Upper lobe of left lung (tissue), 6 donors: ENCODE measurements at regions not wholly inside any gene's neighbourhood (a gene's known extent, or its start where the extent isn't known, plus 50 kb on each side); places are given as distances from the start of the nearest gene placed in this dataset.

Source experiments
- ATAC-seq, 2 donors: fragments of 200-7000 bp; cut with Tn5 transposase; one replicate each; pipeline ENCODE4 v1.9.1; 2022; ENCODE audit warnings: mild to moderate bottlenecking in 2 of 2, moderate library complexity in 2 of 2; ENCODE audit not compliant: low FRiP score in 2 of 2
- DNase-seq, 2 donors: peaks; one replicate each; pipeline ENCODE4 v3.0.0-alpha.2; 2019 to 2020
- H3K27ac ChIP-seq, 4 donors: fragments of 200-600 bp; sonication (generic); one replicate each; pipeline ENCODE4 v1.5.1; 2016 to 2019
- H3K27me3 ChIP-seq, 4 donors: fragments of 200-600 bp; sonication (generic); one replicate each; pipeline ENCODE4 v1.5.1; 2017 to 2019
- H3K36me3 ChIP-seq, 4 donors: fragments of 200-600 bp; sonication (generic); one replicate each; pipeline ENCODE4 v1.5.1; 2016 to 2019
- H3K4me1 ChIP-seq, 4 donors: fragments of 200-600 bp; sonication (generic); one replicate each; pipeline ENCODE4 v1.5.1; 2018 to 2019
- H3K4me3 ChIP-seq, 4 donors: fragments of 200-600 bp; sonication (generic); one replicate each; pipeline ENCODE4 v1.5.1; 2017 to 2019; ENCODE audit warnings: mild to moderate bottlenecking in 2 of 4, moderate library complexity in 1 of 4
- H3K9me3 ChIP-seq, 4 donors: fragments of 200-600 bp; sonication (generic); one replicate each; pipeline ENCODE4 v1.5.1; 2018 to 2019
- EP300 ChIP-seq, 4 donors: sonication (generic); formaldehyde crosslinking; IDR thresholded peaks; one replicate each; pipeline ENCODE4 v1.5.1; 2017; ENCODE audit warnings: antibody characterized with exemption in 4 of 4, control low read depth in 2 of 4
- POLR2A ChIP-seq, 4 donors: fragments of 450-650 bp; IDR thresholded peaks; one replicate each; pipeline ENCODE4 v1.5.1; 2016 to 2017; ENCODE audit warnings: antibody characterized with exemption in 4 of 4, mild to moderate bottlenecking in 2 of 4
- POLR2AphosphoS5 ChIP-seq, 2 donors: sonication (generic); formaldehyde crosslinking; IDR thresholded peaks; one replicate each; pipeline ENCODE4 v1.5.1; 2017; ENCODE audit warnings: antibody characterized with exemption in 2 of 2
- WGBS, 2 donors: methylation state at CpG; one replicate each; pipeline ENCODE4 v1.1.5; 2017 to 2018; 5-methylcytosine and 5-hydroxymethylcytosine counted together
- TF ChIP-seq, protein P1 (sequence below), 6 experiments: fragments of 450-650 bp in 4 of 6; fragments of 200-600 bp in 2 of 6; sonication (generic) in 2 of 6; IDR thresholded peaks; one replicate each; pipeline ENCODE4 v1.5.1; 2016 to 2019; ENCODE audit warnings: antibody characterized with exemption in 6 of 6
- donor health status: DM: no; HTN: no; CAD: no; lungs with moderate emphysema.
- donor health status: DM: no; HTN: yes; CAD: no; lungs with severe emphysema.

DNA sequence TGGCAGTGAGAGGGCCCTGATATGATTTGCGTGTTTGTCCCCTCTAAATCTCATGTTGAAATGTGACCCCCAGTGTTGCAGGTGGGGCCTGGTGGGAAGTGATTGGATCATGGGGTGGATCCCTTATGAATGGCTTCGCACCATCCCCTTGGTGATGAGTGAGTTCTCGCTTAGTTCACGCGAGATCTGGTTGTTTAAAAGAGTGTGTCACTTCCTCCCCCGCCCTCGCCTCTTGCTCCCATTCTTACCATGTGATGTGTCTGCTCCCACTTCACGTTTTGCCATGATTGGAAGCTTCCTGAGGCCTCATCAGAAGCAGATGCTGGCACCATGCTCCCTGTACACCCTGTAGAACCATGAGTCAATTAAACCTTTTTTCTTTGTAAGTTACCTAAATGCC, 319.9 kb upstream of the ID2 start:
- DNase-seq (no peak), ATAC-seq (no peak)
- TF ChIP-seq POLR2A (IDR thresholded peaks at IDR 0.05), result no peak
- TF ChIP-seq, protein P1, sequence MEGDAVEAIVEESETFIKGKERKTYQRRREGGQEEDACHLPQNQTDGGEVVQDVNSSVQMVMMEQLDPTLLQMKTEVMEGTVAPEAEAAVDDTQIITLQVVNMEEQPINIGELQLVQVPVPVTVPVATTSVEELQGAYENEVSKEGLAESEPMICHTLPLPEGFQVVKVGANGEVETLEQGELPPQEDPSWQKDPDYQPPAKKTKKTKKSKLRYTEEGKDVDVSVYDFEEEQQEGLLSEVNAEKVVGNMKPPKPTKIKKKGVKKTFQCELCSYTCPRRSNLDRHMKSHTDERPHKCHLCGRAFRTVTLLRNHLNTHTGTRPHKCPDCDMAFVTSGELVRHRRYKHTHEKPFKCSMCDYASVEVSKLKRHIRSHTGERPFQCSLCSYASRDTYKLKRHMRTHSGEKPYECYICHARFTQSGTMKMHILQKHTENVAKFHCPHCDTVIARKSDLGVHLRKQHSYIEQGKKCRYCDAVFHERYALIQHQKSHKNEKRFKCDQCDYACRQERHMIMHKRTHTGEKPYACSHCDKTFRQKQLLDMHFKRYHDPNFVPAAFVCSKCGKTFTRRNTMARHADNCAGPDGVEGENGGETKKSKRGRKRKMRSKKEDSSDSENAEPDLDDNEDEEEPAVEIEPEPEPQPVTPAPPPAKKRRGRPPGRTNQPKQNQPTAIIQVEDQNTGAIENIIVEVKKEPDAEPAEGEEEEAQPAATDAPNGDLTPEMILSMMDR (IDR thresholded peaks at IDR 0.05), result no peak
- TF ChIP-seq EP300 (IDR thresholded peaks at IDR 0.05), result no peak
- Histone ChIP-seq H3K27me3 (no peaks in the 10 kb centered on the region), H3K36me3 (no peaks in the 10 kb centered on the region), H3K27ac (no peak overlapping the region), H3K4me1 (no peaks in the 10 kb centered on the region), H3K9me3 (no peaks in the 10 kb centered on the region), H3K4me3 (no peak overlapping the region)
- WGBS, 2 donors, result 77 to 95% methylated on average over 8 of the region's 8 CpGs

DNA sequence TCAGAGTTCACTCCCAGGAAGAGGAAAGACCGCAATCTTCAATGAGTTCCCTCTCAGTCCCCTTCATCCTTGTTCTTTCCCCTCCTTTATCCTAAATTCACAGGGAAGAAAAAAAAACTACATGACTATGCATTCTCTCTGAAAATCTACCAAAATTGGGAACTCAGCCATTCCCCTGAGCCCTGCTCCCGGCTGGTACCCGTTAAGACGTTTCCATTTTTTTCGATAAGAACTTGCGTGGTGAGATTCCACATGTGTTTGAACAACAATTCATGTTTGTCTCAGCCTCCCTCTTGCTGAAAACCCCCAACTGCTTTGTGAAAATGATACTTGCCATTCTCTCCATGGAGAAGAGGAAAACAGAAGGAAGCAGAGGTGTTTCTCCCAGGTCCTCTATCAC, 318.7 kb upstream of the ID2 start:
- no peaks in the 10 kb centered on the region for H3K4me1 ChIP-seq
- DNase-seq, result no peak
- no peak for TF ChIP-seq POLR2AphosphoS5 (IDR thresholded peaks at IDR 0.05)
- TF ChIP-seq, protein P1 (IDR thresholded peaks at IDR 0.05), result no peak
- TF ChIP-seq EP300 (IDR thresholded peaks at IDR 0.05), result no peak
- TF ChIP-seq POLR2A (IDR thresholded peaks at IDR 0.05), result no peak

DNA sequence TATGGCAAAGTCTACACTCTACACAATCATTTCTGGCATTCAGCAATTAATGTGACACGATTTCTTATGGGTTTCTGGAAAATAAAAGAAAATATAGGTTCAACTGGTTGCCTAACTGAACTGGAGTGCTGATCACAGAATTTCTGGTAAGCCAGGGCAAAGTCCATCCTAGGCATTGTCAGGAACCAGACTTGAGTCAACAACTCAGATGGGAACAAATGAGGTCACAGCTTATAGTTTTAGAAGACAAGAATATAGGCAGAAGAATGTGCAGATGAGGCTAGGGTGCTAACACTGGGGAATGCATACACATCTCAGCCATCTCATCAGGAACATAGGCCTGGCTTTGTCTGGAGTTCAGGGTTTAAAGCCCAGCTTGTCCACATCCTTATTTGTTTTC, 317.2 kb upstream of the ID2 start:
- Histone ChIP-seq H3K27me3 (no peaks in the 10 kb centered on the region), H3K36me3 (no peaks in the 10 kb centered on the region), H3K4me3 (no peak overlapping the region), H3K4me1 (no peaks in the 10 kb centered on the region), H3K9me3 (no peaks in the 10 kb centered on the region), H3K27ac (no peak overlapping the region)
- ATAC-seq (no peak), DNase-seq (no peak)
- TF ChIP-seq POLR2AphosphoS5 (IDR thresholded peaks at IDR 0.05) (no peak), EP300 (IDR thresholded peaks at IDR 0.05) (no peak), POLR2A (IDR thresholded peaks at IDR 0.05) (no peak)
- TF ChIP-seq, protein P1 (IDR thresholded peaks at IDR 0.05), result no peak
- 86 to 94% methylated on average over 1 of the region's 1 CpG for WGBS, 2 donors

More for the DNA sequence above, 318.7 kb upstream of the ID2 start:
- no peak overlapping the region for H3K4me3 ChIP-seq
- ATAC-seq, result no peak
- H3K9me3 ChIP-seq, result no peaks in the 10 kb centered on the region
- H3K27ac ChIP-seq, result no peak overlapping the region
- 59 to 73% methylated on average over 6 of the region's 6 CpGs for WGBS, 2 donors
- no peaks in the 10 kb centered on the region for H3K27me3 ChIP-seq
- no peaks in the 10 kb centered on the region for H3K36me3 ChIP-seq

DNA sequence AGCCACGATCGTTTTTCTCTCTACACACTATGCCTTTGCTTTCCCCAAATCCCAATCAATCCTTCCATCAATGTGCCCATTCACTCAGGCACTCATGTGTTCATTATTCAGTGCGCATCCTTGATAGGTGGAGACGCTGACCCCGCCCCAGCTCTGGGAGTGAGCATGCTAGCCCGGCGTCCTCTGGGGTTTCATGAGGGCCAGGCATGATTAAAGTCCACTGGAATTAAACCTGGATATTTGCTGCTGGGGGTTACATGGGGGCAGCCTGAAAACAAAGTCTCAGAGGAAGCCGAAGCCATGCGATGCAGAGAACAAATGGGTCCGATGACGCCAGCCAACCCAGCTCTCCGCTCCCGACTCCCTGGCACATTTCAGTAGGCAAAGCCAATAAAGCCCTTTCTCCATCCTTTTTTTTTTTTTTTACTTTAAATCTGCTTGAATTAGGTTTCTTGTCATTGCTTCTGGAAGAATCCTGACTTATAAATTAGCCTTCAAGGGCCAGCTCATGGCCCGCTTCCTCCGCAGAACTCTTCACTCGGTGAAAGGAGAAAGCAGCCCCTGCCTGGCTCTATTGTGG, 316.4 kb upstream of the ID2 start:
- Histone ChIP-seq H3K4me1 (no peaks in the 10 kb centered on the region), H3K9me3 (no peaks in the 10 kb centered on the region), H3K36me3 (no peaks in the 10 kb centered on the region), H3K27ac (no peak overlapping the region), H3K27me3 (no peaks in the 10 kb centered on the region), H3K4me3 (no peak overlapping the region)
- WGBS, 2 donors, result 97 to 100% methylated on average over 16 of the region's 16 CpGs
- ATAC-seq (no peak), DNase-seq (peak in 1 of 2 donors; percentile 15)
- TF ChIP-seq, protein P1 (IDR thresholded peaks at IDR 0.05), result no peak
- no peak for TF ChIP-seq EP300 (IDR thresholded peaks at IDR 0.05)
- no peak for TF ChIP-seq POLR2A (IDR thresholded peaks at IDR 0.05)

DNA sequence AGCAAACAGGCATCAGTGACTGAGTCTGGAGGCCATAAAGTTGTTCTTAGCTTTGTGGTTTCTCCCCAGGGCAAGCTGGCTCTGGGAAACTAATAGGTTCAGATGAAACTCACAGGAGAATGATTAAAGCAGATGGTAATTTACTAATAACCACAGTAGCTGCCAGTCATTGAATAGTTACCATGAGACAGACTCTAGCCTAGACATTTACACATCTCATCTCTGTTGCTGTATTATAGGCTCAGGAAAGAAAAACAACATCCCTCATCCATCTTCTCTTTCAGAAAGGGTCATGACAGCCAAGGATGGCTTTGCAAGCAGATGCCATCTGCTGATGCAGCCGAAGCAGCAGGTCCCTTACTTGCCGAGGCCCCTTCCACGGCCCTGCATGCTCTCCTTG, 314.0 kb upstream of the ID2 start:
- DNase-seq, result no peak
- no peaks in the 10 kb centered on the region for H3K9me3 ChIP-seq
- no peak for ATAC-seq
- H3K36me3 ChIP-seq, result no peaks in the 10 kb centered on the region
- no peak overlapping the region for H3K4me3 ChIP-seq
- H3K27ac ChIP-seq, result no peak overlapping the region
- H3K27me3 ChIP-seq, result no peaks in the 10 kb centered on the region
- H3K4me1 ChIP-seq, result no peaks in the 10 kb centered on the region
- TF ChIP-seq, protein P1 (IDR thresholded peaks at IDR 0.05), result no peak
- TF ChIP-seq EP300 (IDR thresholded peaks at IDR 0.05) (no peak), POLR2A (IDR thresholded peaks at IDR 0.05) (no peak), POLR2AphosphoS5 (IDR thresholded peaks at IDR 0.05) (no peak)
- 87 to 96% methylated on average over 3 of the region's 3 CpGs for WGBS, 2 donors
